Tibial artery (tissue), 4 donors: ENCODE measurements at regions not wholly inside any gene's neighbourhood (a gene's known extent, or its start where the extent isn't known, plus 50 kb on each side); places are given as distances from the start of the nearest gene placed in this dataset.

Source experiments
- DNase-seq, 2 donors: peaks; one replicate each; pipeline ENCODE4 v3.0.0-alpha.2; 2019
- H3K27ac ChIP-seq, 2 donors: fragments of 200-600 bp; sonication (generic) in 1 of 2; 1 replicate in 1 of 2; 2 replicates in 1 of 2; pipeline ENCODE4 v1.5.1; 2018 to 2019; ENCODE audit warnings: mild to moderate bottlenecking in 1 of 2
- H3K27me3 ChIP-seq, 2 donors: fragments of 200-600 bp; sonication (generic) in 1 of 2; one replicate each; pipeline versions ENCODE4 v1.5.1 to v1.6.0; 2016 to 2019
- H3K36me3 ChIP-seq, 3 donors: fragments of 200-600 bp; sonication (generic) in 2 of 3; one replicate each; pipeline ENCODE4 v1.5.1; 2016 to 2019; ENCODE audit warnings: mild to moderate bottlenecking in 2 of 3
- H3K4me1 ChIP-seq, 4 donors: fragments of 200-600 bp; sonication (generic) in 2 of 4; 1 replicate in 3 of 4; 2 replicates in 1 of 4; pipeline ENCODE4 v1.5.1; 2016 to 2019
- H3K4me3 ChIP-seq, 2 donors: fragments of 200-600 bp; sonication (generic) in 1 of 2; 1 replicate in 1 of 2; 2 replicates in 1 of 2; pipeline ENCODE4 v1.5.1; 2018 to 2019; ENCODE audit warnings: mild to moderate bottlenecking in 2 of 2
- H3K9me3 ChIP-seq, 3 donors: fragments of 200-600 bp; sonication (generic) in 1 of 3; one replicate each; pipeline ENCODE4 v1.5.1; 2016 to 2019
- CTCF ChIP-seq, 2 experiments: fragments of 200-600 bp in 1 of 2; fragments of 450-650 bp in 1 of 2; IDR thresholded peaks; one replicate each; pipeline ENCODE4 v1.5.1; 2017 to 2019; ENCODE audit warnings: antibody characterized with exemption in 2 of 2, mild to moderate bottlenecking in 1 of 2, moderate library complexity in 1 of 2
- intact Hi-C: fragments of 100-400 bp; cut with DNase I; formaldehyde crosslinking; loops from one replicate; pipeline ENCODE4 v1.15.0; 2023; ENCODE audit warnings: low total_unique reads

DNA sequence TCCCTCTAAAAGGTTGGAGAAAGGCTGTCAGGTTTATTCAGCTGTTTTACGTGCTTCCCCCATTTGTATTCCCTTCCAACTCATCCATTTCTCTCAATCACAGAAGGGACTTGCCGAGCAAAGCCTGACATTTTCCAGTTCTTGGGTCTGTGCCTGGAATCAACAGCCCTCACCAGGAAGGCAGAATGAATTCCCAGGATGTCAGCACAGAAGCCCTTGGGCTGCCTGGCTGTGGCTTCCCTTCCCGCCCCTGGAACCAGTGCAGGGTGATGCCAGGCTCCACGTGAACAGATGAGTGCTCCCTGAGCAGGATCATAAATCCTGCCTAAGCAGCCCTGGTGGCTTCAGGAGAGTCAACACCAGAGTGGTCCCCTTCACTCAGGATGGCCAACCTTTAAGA lies 86.1 kb upstream of the CD83 start:
- H3K36me3 ChIP-seq = no peaks in the 10 kb centered on the region
- no peaks in the 10 kb centered on the region for H3K4me1 ChIP-seq
- H3K9me3 ChIP-seq = no peaks in the 10 kb centered on the region
- TF ChIP-seq CTCF (IDR thresholded peaks at IDR 0.05) = no peak
- H3K27me3 ChIP-seq = peaks cover 0 to 28% of the 10 kb centered on the region in 2 donors
- H3K27ac ChIP-seq = no peak overlapping the region
- no peak overlapping the region for H3K4me3 ChIP-seq
- intact Hi-C loops = no loop called here
- DNase-seq = no peak

DNA sequence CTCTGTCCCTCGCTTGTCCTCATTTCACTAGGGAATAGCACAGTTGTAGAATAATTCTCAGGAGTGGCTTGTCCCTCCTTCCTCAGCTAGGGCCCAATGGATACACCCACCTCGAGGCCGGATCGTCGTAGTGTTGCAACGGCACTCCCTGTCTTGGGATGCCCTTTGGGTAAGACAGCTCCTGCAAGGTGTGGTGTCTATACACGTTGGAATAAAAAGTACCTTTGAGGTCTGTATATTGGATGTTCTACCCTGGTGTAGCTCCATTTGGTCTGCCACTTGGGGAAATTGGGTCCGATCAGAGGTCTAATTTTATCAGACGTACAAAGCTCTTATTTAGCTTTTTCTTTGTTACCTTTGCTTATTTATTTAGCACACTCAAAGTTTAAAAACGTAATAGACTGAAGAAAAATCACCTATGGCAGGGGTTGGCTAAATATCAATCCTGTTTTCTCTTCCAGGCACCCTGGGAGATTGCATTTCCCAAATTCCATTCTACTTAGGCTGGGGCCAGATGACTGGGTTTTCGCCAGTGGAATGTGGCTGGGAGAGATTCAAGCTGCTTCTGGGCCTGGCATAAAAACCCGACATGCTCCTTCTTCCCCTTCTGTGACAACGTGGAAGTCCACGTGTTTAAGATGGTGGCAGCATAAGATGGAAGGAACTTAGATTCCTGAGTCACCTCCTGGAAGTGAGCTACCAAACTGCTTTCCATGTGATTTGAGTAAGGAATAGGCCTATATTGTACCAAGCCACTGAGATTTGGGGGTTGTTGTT lies 82.3 kb upstream of the CD83 start:
- Histone ChIP-seq H3K9me3 (no peaks in the 10 kb centered on the region), H3K4me1 (no peaks in the 10 kb centered on the region), H3K27ac (no peak overlapping the region), H3K36me3 (no peaks in the 10 kb centered on the region), H3K4me3 (no peak overlapping the region), H3K27me3 (peaks cover 0 to 15% of the 10 kb centered on the region in 2 donors)
- intact Hi-C loops = no loop called here
- DNase-seq = no peak
- no peak for TF ChIP-seq CTCF (IDR thresholded peaks at IDR 0.05)

- no peak overlapping the region for H3K4me3 ChIP-seq
- no peaks in the 10 kb centered on the region for H3K4me1 ChIP-seq
- H3K9me3 ChIP-seq = no peaks in the 10 kb centered on the region
- intact Hi-C loops = no loop called here
- DNase-seq = no peak
- no peaks in the 10 kb centered on the region for H3K36me3 ChIP-seq
- no peak overlapping the region for H3K27ac ChIP-seq
- H3K27me3 ChIP-seq = peaks cover 0 to 15% of the 10 kb centered on the region in 2 donors
- TF ChIP-seq CTCF (IDR thresholded peaks at IDR 0.05) = no peak
These were observed 81.7 kb upstream of the CD83 start for GRCh38 chr6:14035874-14036273.

DNA sequence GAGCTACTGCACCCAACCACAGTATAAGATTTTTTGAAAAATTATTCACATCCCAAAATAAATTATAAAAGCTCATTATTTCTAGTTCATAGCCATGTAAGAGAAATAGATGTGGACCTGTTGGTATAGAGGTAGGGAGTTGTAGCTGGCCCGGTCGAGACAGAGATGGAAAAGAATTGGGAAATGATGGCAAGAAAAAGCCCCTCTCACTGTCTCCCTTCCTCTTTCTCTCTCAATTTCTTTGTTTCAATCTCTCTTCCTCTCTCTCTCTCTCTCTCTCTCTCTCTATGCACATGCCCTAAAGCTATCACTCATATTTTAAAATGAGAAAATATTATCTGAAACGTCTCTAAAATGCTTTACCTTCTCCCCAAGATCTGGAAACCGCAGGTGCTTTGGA lies 80.7 kb upstream of the CD83 start:
- no peak overlapping the region for H3K27ac ChIP-seq
- H3K4me1 ChIP-seq = no peaks in the 10 kb centered on the region
- TF ChIP-seq CTCF (IDR thresholded peaks at IDR 0.05) = no peak
- H3K4me3 ChIP-seq = no peak overlapping the region
- intact Hi-C loops = no loop called here
- DNase-seq = no peak
- H3K27me3 ChIP-seq = peaks cover 0 to 15% of the 10 kb centered on the region in 2 donors
- H3K36me3 ChIP-seq = no peaks in the 10 kb centered on the region
- no peaks in the 10 kb centered on the region for H3K9me3 ChIP-seq

DNA sequence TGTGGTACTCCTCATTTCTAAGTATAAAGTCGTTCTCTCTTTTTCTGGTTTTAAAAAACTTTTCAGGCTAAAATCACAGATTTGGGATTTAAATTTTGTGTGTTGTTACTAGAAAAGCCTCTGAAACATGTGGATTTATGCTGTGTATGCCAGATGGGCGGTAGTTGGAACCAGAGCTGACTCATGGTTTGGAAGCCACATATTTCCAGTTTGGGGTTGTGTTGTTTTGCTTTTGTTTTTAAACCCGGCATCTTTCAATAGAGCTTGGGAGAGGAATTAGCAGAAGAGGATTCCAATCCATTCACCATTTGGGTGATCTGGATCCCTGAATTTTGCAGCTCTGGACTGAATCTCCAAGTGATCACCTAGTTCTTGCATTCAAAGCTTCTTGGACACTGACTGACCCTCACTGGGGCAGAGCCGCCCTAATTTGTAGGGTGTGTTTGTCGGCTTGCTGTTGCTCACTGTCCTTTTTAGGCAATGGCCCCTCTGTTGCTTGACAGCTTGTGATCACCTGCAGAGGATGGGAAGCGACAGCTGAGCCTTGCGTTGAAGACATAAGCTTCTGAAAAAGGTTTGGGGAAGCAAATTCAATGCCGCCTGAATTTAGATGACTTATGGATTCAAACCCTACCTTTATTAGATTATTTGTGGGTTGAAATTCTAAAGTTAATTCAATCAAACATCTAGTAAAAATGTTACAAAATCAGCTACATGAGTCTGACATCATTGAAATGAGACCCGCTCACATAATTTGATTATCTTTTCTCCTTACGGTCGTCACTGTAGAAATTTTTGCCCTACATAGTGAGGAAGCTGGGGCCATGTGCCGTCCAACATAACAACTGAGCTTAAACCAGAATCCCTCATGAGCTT lies 79.9 kb upstream of the CD83 start:
- intact Hi-C loops = no loop called here
- H3K27ac ChIP-seq = no peak overlapping the region
- H3K4me1 ChIP-seq = no peaks in the 10 kb centered on the region
- no peaks in the 10 kb centered on the region for H3K9me3 ChIP-seq
- no peak overlapping the region for H3K4me3 ChIP-seq
- DNase-seq = no peak
- peaks cover 0 to 12% of the 10 kb centered on the region in 2 donors for H3K27me3 ChIP-seq
- no peaks in the 10 kb centered on the region for H3K36me3 ChIP-seq
- no peak for TF ChIP-seq CTCF (IDR thresholded peaks at IDR 0.05)
